Endodermal cell (in vitro differentiated cells): ENCODE measurements at regions not wholly inside any gene's neighbourhood (a gene's known extent, or its start where the extent isn't known, plus 50 kb on each side); places are given as distances from the start of the nearest gene placed in this dataset.

Experiments used
- DNase-seq: peaks from one replicate; pipeline ENCODE4 v3.0.0-alpha.2; 2017
- H3K27ac ChIP-seq: 2 replicates; pipeline ENCODE4 v1.5.1; 2013; ENCODE audit warnings: mild to moderate bottlenecking, low read depth, low read length, moderate library complexity
- H3K27me3 ChIP-seq: 2 replicates; pipeline ENCODE4 v1.6.1; 2013; ENCODE audit warnings: mild to moderate bottlenecking, low read length, moderate library complexity; ENCODE audit not compliant: insufficient read depth, control insufficient read depth, poor library complexity, severe bottlenecking
- H3K36me3 ChIP-seq: 2 replicates; pipeline ENCODE4 v1.7.0; 2013; ENCODE audit warnings: mild to moderate bottlenecking, low read length, moderate library complexity; ENCODE audit not compliant: control insufficient read depth, insufficient read depth
- H3K4me1 ChIP-seq: one replicate; pipeline ENCODE4 v1.7.0; 2013; ENCODE audit warnings: low read length; ENCODE audit not compliant: control insufficient read depth, insufficient read depth
- H3K4me3 ChIP-seq: 2 replicates; pipeline ENCODE4 v1.5.1; 2013; ENCODE audit warnings: mild to moderate bottlenecking, low read length, moderate library complexity
- H3K9ac ChIP-seq: 2 replicates; pipeline ENCODE4 v1.6.1; 2013; ENCODE audit warnings: mild to moderate bottlenecking, low read length, moderate library complexity; ENCODE audit not compliant: poor library complexity, severe bottlenecking; ENCODE audit errors: extremely low read depth
- H3K9me3 ChIP-seq: 2 replicates; pipeline ENCODE4 v1.6.1; 2013; ENCODE audit warnings: mild to moderate bottlenecking, low read length, moderate library complexity; ENCODE audit not compliant: control insufficient read depth
- H3K27ac Mint-ChIP-seq: 2 replicates; pipeline ENCODE4 v1.8.0; 2020; ENCODE audit warnings: mixed read lengths
- H3K27me3 Mint-ChIP-seq: 2 replicates; pipeline ENCODE4 v1.8.0; 2021; ENCODE audit warnings: mild to moderate bottlenecking, mixed read lengths; ENCODE audit not compliant: insufficient read depth
- H3K36me3 Mint-ChIP-seq: 2 replicates; pipeline ENCODE4 v1.8.0; 2020; ENCODE audit warnings: low read depth, mixed read lengths
- H3K4me1 Mint-ChIP-seq: 2 replicates; pipeline ENCODE4 v1.8.0; 2020; ENCODE audit warnings: mixed read lengths
- H3K4me3 Mint-ChIP-seq: 2 replicates; pipeline ENCODE4 v1.8.0; 2020; ENCODE audit warnings: mild to moderate bottlenecking, moderate library complexity, mixed read lengths
- H3K9me3 Mint-ChIP-seq: 2 replicates; pipeline ENCODE4 v1.8.0; 2020; ENCODE audit warnings: mild to moderate bottlenecking, mixed read lengths
- CTCF ChIP-seq: fragments of 200-600 bp; sonication (generic); conservative IDR thresholded peaks from 2 replicates; pipeline ENCODE4 v1.5.0; 2021; ENCODE audit warnings: antibody characterized with exemption, mild to moderate bottlenecking
- WGBS, 2 experiments: methylation state at CpG; one replicate each; pipeline versions ENCODE4 v1.1.5 to v1.1.7; 2013; ENCODE audit warnings: missing lambda C conversion rate in 2 of 2, mixed read lengths in 1 of 2; ENCODE audit not compliant: insufficient coverage in 1 of 2, insufficient read length in 1 of 2; 5-methylcytosine and 5-hydroxymethylcytosine counted together

DNA sequence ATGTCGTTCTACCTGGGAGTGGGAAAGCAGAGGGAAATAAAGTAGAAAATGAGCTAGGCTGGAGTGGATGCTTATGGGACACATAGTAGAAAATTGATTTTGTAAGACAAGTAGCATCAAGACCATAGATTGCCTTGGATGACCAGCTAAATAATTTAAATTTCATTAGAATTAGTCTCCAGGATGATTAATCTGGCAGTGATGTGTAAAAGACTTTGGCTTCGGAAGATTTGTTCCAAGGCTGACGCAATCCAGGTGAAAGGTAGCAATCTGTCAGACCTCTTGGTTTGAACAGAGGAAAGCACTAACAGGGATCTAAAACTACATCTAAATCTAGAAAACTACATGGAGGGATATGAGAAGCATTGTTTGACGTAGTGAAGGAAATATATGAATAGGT lies 236.5 kb downstream of the ARL4A start:
- no peaks in the 10 kb centered on the region for H3K27me3 ChIP-seq
- WGBS, 2 experiments, result 91 to 96% methylated on average over 3 to 4 of the region's 4 CpGs
- Mint-ChIP-seq H3K36me3 (no peaks in the 10 kb centered on the region), H3K27me3 (no peaks in the 10 kb centered on the region), H3K9me3 (no peaks in the 10 kb centered on the region), H3K4me1 (peaks cover 4% of the 10 kb centered on the region), H3K4me3 (no peak overlapping the region), H3K27ac (no peak overlapping the region)
- H3K27ac ChIP-seq, result no peak overlapping the region
- H3K4me1 ChIP-seq, result peaks cover 5% of the 10 kb centered on the region
- H3K9ac ChIP-seq, result no peak overlapping the region
- H3K9me3 ChIP-seq, result no peaks in the 10 kb centered on the region
- no peak for TF ChIP-seq CTCF
- H3K36me3 ChIP-seq, result no peaks in the 10 kb centered on the region
- DNase-seq, result no peak
- H3K4me3 ChIP-seq, result no peak overlapping the region

GRCh38 chr7:12926206-12926605 lies 238.8 kb downstream of the ARL4A start:
- no peak for TF ChIP-seq CTCF
- peaks cover 9% of the 10 kb centered on the region for H3K4me1 ChIP-seq
- no peak overlapping the region for H3K4me3 Mint-ChIP-seq
- H3K4me1 Mint-ChIP-seq, result peaks cover 9% of the 10 kb centered on the region
- H3K9me3 ChIP-seq, result no peaks in the 10 kb centered on the region
- no peaks in the 10 kb centered on the region for H3K27me3 ChIP-seq
- no peaks in the 10 kb centered on the region for H3K36me3 ChIP-seq
- no peaks in the 10 kb centered on the region for H3K27me3 Mint-ChIP-seq
- no peak overlapping the region for H3K9ac ChIP-seq
- H3K27ac Mint-ChIP-seq, result no peak overlapping the region
- DNase-seq, result no peak
- peak overlapping the region; percentile 65 for H3K27ac ChIP-seq
- no peaks in the 10 kb centered on the region for H3K36me3 Mint-ChIP-seq
- no peak overlapping the region for H3K4me3 ChIP-seq
- H3K9me3 Mint-ChIP-seq, result no peaks in the 10 kb centered on the region

DNA sequence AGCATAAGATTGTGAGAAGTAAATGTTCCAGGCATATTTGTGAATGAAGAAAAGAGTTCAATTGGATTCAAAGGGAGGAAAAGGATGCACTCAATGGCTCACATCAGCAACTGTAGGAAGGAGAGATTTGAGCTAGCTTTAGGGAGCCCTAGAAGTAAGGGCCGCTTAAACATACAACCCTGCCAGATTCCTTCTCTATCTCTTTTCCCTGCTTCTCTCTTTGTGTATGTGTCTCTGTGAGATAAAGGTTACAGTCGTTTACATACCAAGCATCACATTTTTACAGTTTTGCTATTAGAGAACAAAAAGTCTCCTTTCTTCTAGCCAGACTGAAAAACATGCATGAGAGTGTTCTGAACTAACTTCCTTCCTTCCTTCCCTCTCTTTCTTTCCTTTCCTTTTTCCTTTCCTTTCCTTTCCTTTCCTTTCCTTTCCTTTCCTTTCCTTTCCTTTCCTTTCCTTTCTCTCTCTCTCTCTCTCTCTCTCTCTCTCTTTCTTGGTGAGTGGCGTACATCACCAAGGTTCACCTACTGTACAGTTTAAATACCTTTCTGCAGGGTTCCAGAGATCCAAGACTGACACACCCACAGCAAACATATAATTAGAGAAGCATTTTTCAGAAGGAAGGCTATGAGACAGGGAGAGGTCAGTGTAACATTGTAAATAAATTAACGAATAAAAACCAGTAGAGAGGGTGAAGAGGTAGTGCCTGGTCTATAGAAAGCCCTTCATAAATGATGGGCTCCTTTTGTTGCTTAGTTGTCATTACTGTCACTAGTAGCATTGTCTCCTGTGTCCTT lies 240.4 kb downstream of the ARL4A start:
- peaks cover 9% of the 10 kb centered on the region for H3K4me1 Mint-ChIP-seq
- no peaks in the 10 kb centered on the region for H3K36me3 Mint-ChIP-seq
- no peak overlapping the region for H3K4me3 Mint-ChIP-seq
- WGBS, 2 experiments, result 88% methylated on average over 3 of the region's 4 CpGs; no CpG with 5 or more reads in 1 of the 2 experiments
- no peak for TF ChIP-seq CTCF
- H3K4me3 ChIP-seq, result no peak overlapping the region
- H3K9me3 ChIP-seq, result no peaks in the 10 kb centered on the region
- H3K36me3 ChIP-seq, result no peaks in the 10 kb centered on the region
- peaks cover 9% of the 10 kb centered on the region for H3K4me1 ChIP-seq
- H3K27ac Mint-ChIP-seq, result no peak overlapping the region
- no peak overlapping the region for H3K9ac ChIP-seq
- H3K27me3 Mint-ChIP-seq, result no peaks in the 10 kb centered on the region
- no peak for DNase-seq
- H3K9me3 Mint-ChIP-seq, result no peaks in the 10 kb centered on the region
- H3K27me3 ChIP-seq, result no peaks in the 10 kb centered on the region
- no peak overlapping the region for H3K27ac ChIP-seq
